HG02588 (cell line): ENCODE measurements at regions not wholly inside any gene's neighbourhood (a gene's known extent, or its start where the extent isn't known, plus 50 kb on each side); places are given as distances from the start of the nearest gene placed in this dataset.
"Not testable (repeated sequence)": the region's sequence is repeated elsewhere in the genome, so short reads cannot be mapped to it uniquely, and the experiment has no call there.

Source experiments
- ATAC-seq: cut with Tn5 transposase; IDR thresholded peaks from one replicate; pipeline ENCODE4 v1.9.1; 2021; ENCODE audit warnings: mild to moderate bottlenecking, moderate library complexity; ENCODE audit not compliant: unreplicated experiment

DNA sequence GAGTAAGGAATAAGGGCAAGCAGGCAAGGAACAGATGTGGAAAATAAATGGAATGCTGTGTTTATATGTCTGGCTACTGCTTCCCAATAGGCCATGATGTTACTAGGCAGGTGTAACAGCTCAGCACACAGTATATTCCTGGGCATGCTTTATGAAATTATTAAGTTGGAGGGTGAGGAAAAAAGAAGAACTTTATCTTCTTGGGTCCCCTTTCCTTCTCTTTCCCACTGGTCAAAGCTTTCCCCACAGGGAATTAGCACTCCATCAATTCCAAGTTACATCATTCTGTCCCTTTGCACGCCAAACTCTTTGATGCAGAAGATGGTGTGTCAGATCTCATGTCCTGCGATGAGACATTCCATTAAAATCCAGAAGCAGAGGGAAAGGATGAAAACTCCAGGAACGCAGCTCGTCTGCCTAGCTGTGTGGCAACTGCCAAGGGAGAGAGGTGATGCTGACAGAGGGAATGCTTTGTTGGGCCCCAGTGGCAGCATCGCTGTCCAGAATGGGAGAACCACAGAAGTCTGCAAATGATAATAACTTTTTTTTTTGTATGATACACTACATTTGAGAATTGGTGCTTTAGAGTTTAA, 447.3 kb upstream of the ARRDC3 start:
- ATAC-seq: no peak

DNA sequence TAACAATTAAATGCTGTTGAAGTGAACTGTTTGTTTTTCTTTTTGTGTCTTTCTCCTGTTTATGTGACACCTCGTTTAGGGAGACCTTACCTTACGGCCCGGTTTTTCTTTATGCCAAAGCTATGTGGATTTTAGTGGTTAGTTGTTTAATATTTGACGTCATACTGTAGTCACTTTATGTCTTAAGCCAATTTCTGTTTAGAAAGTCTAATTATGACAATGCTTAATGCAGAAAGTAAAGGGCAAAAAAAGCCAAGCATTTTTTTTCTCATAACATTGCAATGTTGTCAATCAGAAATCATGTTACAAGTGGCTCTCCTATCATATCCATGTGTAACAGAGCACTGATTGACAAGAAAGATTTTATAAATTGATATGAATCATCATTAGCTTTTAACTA, 442.5 kb upstream of the ARRDC3 start:
- no peak for ATAC-seq

DNA sequence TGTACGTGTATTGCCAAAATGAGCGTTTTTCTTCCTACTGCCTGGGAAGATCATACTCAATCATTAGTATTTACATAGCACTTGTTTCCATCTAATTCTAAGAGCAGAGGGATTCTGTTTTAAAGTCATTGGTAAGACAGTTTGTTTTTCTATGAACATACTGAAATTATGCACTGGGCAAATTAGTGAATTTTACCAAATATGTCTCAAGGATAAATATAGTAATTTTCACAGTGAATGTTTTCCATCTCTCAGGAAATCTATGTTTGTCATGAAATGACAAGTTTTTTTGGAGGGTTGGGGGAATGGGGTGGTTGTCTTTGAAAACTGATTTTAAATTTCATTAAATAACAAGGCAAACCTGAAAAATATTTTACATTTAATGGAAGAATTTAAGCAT, 441.3 kb upstream of the ARRDC3 start:
- ATAC-seq: no peak

DNA sequence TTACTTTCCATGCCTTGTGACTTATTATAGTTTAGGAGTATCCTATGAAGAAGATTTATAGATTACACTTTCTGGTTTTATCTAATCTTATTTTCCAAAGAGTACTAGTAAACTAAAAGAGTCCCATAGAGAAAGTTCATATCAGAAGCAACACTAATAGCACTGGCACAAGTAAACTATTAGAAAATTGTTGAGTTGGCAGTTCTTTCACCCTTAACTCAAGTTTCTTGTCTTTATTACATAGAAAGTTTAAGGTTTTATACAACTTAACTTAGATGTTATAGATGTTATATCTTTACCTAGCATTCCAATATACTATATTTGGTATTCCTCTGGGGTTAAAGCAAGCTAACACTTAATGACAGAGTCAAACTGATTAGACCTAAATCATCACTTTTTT, 437.8 kb upstream of the ARRDC3 start:
- ATAC-seq: no peak

DNA sequence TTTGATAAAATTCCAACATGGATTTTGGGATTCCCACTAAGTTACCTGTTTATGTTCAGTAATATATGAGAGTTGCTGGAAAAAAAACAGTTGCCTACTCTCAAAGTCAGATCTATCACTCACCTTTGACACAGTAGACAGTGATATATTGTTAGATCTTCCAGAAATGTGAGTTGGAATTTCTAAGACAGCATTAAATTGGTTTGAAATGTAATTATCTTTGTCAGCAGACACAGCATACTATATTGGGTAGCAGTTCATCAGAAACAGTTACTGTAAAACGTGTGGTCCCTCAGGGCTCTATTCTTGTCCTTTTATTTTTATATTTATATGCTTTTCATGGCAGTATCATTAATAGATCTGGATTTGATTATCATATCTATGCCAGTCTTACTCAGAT, 433.6 kb upstream of the ARRDC3 start:
- ATAC-seq: no peak

DNA sequence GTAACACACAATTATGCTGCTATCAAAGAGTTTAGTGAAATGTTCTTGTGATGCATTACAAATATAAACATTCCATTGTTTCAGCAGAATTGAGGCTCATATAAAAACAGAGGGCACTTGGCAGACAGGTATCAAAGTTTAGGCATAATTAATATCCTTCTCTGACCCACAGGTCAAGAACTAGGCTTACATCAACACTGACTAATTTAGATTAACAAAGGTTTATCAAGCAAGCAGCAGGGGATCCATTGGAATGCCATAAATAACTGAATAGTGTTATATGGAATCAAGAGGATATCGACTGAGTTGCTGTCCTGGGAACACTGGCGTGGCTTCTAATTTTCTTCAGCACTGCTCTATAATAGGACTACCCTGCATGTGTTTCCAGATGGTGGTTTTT, 414.5 kb upstream of the ARRDC3 start:
- ATAC-seq: no peak

DNA sequence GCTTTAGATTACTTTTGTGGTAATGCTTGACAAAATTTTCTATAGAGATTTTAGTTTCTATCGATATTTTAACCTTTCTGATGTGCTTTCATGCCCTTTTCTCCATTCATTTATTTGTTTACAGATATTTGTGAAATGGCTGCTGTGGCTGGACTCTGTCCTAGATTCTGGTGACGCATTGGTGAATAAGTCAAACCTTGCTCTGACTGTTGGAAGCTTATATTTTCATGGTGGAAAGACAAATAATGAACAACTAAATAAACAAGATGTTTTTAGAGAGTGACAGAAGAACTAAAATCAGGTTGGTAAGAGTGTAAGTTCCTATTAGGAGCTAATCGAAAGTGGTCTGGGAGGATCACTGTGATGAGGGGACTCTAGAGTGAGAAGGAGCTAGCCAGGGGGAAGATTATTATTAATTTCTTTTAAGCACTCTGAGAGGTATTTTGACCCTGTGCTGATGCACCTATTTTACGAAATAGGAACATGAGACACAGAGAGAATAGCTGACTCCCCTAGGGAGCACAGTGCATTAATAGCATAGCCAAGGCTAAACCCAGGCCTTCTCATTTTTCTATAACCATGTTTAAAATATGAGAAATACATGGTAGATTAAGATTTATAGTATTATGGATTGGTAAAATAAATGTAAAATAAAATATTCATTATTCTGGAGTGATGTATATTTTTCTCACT, 411.9 kb upstream of the ARRDC3 start:
- ATAC-seq: no peak

DNA sequence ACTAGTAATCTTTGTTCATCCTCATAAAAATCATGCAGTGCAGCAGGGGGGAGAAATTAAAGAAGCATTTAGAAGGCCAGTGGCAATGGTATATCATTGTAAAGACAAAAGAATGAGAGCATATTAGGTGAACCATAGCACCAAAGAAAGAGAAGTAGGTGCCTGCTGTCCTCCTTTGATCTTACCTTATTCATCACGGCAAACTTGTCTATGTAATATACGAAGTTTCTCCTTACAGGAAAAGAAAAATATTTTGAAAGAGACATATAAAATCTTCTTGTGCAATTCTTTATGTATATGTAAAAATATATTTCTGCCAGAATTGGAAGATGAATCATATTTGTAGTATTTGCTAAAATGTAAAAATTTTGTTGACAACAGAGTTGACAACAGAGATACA, 411.3 kb upstream of the ARRDC3 start:
- no peak for ATAC-seq

DNA sequence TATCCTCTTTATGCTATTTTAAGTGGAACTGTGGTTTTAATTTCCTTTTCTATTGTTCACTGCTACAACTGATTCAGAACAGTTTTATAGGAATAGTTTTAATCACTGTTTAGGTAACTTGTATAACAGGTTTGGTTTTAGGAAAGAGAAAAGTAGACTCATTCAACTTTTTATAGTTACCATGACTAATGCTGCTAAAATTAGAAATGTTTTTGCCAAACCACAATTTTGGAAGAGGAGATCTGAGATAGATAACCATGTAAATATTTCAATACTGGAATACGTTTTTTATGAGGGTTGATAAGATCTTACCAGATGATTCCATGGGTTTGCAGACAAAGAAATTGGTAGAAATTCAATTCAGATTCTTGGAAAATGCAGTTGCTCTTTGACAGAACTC, 404.6 kb upstream of the ARRDC3 start:
- no peak for ATAC-seq

DNA sequence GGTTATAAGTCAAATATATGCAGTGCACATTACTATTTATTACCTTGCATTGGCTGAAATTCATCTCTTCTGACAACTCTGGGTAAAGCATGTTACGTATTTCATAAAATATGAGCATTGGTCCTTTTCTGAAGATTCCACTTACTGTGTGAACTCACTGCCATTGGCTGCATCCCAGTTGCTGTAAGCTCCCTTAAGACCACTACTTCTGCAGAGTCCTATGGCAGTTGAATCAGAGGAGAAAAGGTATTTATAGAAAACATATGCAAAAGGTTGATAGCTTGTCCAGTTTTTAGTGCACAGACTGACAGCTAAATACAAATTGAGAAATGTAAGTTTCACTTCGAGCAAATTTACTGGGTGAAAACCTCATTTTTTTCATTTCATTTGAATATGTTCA, 394.6 kb upstream of the ARRDC3 start:
- no peak for ATAC-seq

DNA sequence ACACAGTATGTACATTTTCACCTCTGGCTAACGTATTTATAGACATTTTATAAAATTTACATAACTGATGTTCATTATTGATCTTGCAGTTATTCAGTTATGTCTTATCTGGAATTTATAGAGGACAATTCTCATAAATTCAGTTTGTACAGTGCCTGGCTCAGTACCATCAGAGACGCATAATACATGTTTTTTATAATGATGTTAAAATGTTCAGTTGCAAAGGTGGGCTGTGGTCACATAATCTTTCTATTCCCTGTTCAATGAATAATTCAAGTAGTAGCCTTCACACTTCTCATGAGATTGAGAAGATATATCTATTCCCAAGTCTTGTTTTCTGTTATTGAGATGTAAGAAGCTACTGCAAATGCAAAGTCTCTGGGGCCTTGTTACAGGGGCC, 393.1 kb upstream of the ARRDC3 start:
- no peak for ATAC-seq

DNA sequence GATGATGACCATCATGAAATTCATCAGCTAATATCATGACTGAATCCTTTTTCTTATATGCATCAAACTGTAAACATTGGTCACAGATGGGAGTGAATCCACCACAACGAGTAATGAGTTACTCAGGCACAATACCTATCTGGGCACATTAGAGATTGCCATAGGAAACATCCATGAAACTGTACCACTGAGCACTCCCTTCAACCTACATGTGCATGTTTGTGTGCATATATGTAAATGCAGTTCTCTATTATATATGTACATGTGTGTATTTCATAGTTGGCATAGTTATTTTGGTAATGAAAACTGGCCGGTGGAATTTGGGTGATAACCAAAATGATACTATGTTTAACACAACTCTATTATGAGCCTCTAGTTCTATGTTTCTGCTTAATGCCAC, 387.3 kb upstream of the ARRDC3 start:
- no peak for ATAC-seq

DNA sequence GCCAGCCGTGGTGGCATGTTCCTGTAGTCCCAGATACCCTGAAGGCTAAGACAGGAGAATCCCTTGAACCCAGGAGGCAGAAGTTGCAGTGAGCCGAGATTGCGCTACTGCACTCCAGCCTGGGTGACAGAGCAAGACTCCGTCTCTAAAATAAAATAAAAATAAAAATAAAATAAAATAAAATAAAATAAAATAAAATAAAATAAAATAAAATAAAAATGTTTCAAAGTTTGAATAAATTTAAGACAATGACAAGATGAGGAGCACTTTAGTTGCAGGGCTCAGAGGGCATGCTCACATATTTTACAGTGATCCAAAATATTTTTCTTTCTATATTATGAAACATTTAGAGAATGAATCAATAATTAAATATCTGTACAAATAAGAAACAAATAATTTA, 374.3 kb upstream of the ARRDC3 start:
- not testable (repeated sequence) for ATAC-seq

DNA sequence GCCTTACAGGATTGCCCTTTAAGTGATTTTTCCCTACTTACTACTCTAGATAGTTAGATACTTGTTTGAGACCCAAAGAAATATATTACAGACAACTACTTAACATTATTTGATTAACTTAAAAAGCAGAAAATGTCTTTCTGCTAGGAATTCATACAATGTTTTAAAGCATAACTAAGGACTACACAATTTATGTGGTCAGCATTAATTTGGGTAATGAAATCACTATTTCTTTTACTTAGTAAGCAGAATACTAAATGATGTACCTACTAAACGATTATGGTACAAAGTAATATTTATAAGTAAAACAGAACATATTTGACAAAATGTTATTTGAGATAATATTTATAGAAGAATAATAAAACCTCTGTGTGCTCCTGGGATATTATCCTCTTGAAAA, 371.9 kb upstream of the ARRDC3 start:
- ATAC-seq: no peak

DNA sequence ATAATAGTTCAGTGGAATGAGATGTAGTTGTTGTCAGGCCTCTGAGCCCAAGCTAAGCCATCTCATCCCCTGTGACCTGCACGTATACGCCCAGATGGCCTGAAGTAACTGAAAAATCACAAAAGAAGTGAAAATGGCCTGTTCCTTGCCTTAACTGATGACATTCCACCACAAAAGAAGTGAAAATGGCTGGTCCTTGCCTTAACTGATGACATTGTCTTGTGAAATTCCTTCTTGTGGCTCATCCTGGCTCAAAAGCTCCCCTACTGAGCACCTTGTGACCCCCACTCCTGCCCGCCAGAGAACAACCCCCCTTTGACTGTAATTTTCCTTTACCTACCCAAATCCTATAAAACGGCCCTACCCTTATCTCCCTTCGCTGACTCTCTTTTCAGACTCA, 361.4 kb upstream of the ARRDC3 start:
- not testable (repeated sequence) for ATAC-seq

DNA sequence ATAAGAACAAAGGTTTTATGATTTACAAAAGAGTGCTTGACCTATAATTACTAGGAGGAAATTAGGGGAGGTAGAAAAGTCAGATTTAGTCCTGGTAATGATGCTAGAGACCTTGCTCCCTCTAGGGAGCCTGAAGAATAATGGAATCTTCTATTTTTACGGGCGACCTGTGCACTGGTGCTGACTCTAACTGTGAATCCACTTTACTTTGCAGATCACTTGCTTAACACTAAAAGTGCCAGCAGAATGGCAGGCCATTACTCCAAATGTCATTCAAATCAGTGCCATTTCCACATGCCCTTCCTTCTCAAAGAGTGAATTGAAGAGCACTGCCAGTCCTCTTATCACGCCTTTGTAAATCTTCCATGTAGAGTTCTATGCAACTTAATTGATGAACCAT, 359.4 kb upstream of the ARRDC3 start:
- ATAC-seq: no peak

DNA sequence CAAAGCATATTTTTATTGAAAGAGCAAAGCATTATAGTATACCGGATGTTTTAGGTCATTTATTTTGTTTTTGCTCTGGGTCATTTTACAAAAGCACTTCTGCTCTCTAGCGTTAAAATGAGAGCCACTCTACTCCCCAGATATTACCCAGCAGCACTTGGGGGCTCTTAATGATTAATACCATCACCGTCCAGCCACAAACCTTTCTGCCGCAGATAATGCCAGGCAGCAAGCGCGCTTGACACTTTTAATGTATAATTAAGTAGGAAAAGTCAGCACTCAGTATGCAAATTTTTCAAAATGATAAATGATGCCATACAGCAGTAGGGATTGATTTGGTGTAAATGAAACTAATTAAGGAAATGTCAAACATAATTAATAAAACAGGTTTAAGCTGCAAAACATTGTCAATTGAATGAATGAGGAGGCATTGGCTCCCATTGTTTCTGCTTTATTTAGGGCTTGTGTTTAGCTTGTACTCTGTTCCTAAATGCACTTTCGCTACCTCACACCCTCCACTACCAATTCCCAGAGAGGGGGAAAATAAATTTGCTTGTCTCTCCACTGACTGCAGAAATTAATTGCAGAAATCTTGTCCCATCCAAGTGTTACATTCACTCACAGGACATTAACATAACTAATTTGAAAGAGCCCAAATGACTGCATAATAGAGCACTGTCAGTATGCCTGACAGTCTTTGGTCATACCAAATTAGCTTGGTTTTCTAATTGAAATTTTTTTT, 358.8 kb upstream of the ARRDC3 start:
- no peak for ATAC-seq

DNA sequence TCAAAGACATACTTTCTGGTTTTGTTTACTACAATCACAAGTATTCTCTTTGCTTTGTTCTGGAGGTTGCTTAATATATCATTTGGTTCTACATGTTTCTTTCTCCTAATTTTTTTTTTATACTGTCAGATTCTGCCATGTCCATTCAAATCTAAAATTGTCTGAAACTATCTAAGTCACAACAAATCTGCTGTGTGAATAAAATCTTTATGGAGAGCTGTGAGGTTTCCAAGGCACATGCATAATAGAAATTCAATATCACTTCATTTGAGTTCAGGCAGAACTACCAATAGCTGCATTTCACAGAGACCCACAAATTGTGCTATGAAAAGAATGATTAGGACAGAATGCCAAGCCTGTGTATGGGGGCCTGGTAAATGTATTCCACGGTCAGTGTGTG, 346.9 kb upstream of the ARRDC3 start:
- no peak for ATAC-seq

DNA sequence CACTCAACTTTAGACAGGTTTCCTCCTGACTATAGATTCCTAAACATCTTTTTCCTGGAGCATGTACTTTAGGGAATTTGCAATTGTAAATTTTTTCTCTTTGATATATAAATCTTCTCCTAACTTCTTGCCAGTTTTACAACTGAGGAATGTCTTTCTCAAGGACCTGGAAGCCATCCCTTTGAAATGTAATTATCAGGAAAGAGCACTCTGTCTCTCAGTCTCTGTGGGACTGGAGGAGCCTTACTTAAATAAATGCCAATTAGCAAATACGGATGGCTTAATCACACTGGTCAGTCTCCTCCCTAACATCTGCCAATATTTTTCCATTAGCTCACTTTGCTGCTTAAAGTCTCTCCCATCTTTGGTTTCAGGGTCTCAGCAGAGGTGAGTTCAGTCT, 344.3 kb upstream of the ARRDC3 start:
- ATAC-seq: no peak

DNA sequence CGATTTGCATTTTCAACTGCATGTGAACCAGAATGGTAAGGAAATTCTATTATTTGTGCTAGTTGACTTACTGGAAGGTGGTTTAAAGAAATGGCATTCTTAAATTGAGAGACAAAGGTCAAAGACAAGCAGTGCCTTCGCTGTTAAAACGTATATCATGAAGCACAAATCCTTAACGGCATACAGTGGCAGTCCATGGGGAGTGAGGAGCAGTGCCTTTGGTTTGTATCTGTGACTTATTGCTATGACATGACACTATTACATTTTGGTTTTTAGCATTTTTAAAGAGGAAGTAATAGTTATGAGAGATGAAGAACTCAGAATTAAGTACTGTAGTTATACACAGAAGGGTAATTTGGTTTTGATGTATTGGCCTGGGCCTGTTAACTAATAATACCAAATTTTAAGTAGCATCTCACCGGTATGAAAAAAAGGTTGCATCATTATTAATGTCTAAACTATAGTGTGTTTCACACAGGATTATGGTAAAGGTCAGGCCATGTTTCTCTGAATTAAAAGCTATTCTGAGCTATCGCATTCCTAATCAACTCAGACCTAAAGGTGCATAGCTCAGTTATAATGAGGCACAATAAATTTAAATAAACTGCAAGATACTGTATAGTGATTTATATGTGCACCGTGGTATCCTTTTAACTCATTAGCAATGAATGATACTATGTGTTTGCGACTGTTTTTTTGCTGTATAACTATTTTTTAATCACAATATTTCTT, 339.8 kb upstream of the ARRDC3 start:
- ATAC-seq: no peak

DNA sequence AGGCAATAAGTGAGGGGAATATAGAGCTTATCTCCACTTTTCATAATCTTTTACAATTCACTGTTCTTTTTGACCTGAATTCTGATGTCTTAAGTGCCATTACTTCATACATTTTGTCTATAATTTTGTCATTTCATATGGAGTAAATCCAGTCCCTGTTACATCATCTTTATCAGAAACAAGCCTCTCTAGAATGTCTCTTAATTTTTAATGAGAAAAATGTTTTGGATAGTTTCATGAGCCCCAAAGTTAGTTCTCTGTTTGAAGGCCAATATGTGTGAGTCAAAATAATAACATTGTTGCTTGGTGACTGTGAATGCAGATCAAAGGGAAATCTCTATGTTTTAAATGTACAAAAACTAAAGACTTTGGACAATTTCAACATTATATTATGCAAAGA, 329.6 kb upstream of the ARRDC3 start:
- no peak for ATAC-seq

DNA sequence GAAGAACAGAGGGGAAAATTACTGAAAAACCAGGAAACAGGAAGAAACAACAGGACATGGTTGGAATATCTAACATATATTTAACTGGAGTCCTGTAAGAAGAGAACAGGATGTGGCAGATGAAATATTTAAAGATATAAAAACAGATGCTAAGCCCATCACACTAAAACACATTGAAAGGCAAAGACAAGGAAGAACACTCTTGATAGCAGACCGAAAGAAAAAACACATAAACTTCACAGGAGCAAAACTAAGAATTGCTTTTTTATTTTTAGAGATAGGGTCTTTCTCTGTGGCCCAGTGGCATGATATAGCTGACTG, 324.4 kb upstream of the ARRDC3 start:
- no peak for ATAC-seq
